ENCODE measurements at regions not wholly inside any gene's neighbourhood (a gene's known extent, or its start where the extent isn't known, plus 50 kb on each side); places are given as distances from the start of the nearest gene placed in this dataset.

DNA sequence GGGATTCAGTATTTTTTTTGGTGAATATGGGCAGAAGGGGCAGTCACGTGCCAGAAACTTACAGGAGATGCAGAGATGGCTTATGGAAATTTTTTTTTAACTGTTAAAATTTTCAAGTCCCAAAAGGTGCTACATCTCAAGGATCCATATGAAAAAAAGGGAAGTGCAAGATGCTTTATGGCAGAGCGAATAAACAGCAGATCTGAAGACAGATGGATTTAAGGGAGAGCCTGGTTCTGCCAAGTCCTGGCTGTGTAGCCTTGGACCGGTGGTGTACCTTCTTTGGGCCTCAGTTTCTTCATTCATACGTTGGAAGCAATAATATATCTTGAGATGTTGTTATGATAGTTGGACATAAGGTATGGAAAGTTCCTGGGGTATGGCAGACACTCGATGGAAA, 91.5 kb upstream of the ARRDC4 start:
- no peak for TF ChIP-seq LEF1 (IDR thresholded peaks at IDR 0.05; ENCODE audit: borderline replicate concordance)
- TF ChIP-seq FOXM1 (IDR thresholded peaks at IDR 0.05; ENCODE audit: borderline replicate concordance), result no peak
- TF ChIP-seq ELF4 (IDR thresholded peaks at IDR 0.05), result no peak
- no peak for TF ChIP-seq SUZ12 (IDR thresholded peaks at IDR 0.05)
- TF ChIP-seq ARNT (IDR thresholded peaks at IDR 0.05), result no peak

All from HEK293T (cell line).